ENCODE measurements at regions not wholly inside any gene's neighbourhood (a gene's known extent, or its start where the extent isn't known, plus 50 kb on each side); places are given as distances from the start of the nearest gene placed in this dataset.

DNA sequence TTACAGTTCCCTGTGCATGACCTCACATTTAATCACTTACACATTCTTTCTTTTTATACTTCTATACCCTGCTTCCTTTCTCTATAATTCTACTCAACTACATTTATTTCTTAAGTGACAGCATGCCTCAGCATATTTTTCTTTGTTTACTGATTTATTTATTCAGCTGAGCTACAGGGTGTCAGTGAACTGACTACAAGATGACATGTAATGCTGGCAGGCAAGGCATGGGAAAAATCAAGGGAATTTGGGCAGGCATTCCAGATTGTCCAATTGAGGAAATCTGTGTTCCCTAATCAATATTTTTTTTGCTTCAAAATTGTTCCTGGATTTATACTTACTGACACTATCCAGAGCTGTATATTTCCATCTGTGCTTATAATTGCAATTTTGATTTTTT is 875.5 kb downstream of the C4orf33 start:
- DNase-seq (ENCODE audit: insufficient read length, low spot score, missing footprints), result no peak
- Histone ChIP-seq H3K9me3 (ENCODE audit: low read depth, low read length) (no peaks in the 10 kb centered on the region), H4K20me1 (ENCODE audit: insufficient read depth, low read length) (no peaks in the 10 kb centered on the region)

DNA sequence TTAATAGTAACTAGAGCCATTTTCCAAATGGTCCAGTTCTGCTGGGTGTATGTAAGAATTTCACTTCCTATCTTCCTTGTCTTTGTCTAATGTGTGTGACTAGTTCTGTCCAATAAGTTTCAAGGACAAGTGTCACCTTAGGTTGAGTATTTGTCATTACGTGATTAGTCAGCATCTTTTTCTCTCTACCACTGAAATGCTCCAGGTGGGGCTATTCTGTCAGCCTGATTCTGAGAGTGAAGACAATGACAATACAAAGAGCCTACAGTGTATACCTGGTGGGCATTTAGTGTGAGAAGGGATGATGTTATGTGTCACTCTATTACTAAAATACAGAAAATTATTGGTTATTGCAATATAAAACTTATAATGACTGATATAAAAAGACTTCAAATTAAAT is 876.3 kb downstream of the C4orf33 start:
- DNase-seq (ENCODE audit: insufficient read length, low spot score, missing footprints), result no peak
- Histone ChIP-seq H4K20me1 (ENCODE audit: insufficient read depth, low read length) (no peaks in the 10 kb centered on the region), H3K36me3 (ENCODE audit: insufficient read depth, low read length) (no peaks in the 10 kb centered on the region), H3K27me3 (ENCODE audit: insufficient read depth, low read length) (no peaks in the 10 kb centered on the region), H3K79me2 (ENCODE audit: insufficient read depth, low read length) (no peaks in the 10 kb centered on the region), H3K27ac (ENCODE audit: low read depth, low read length) (no peak overlapping the region), H3K4me2 (ENCODE audit: insufficient read depth, low read length) (no peak overlapping the region), H3K4me1 (ENCODE audit: insufficient read depth, low read length) (no peaks in the 10 kb centered on the region), H2AFZ (ENCODE audit: low read length) (no peak overlapping the region), H3K4me3 (ENCODE audit: insufficient read depth, low read length) (no peak overlapping the region), H3K9me3 (ENCODE audit: low read depth, low read length) (no peaks in the 10 kb centered on the region)
- TF ChIP-seq, protein P1, sequence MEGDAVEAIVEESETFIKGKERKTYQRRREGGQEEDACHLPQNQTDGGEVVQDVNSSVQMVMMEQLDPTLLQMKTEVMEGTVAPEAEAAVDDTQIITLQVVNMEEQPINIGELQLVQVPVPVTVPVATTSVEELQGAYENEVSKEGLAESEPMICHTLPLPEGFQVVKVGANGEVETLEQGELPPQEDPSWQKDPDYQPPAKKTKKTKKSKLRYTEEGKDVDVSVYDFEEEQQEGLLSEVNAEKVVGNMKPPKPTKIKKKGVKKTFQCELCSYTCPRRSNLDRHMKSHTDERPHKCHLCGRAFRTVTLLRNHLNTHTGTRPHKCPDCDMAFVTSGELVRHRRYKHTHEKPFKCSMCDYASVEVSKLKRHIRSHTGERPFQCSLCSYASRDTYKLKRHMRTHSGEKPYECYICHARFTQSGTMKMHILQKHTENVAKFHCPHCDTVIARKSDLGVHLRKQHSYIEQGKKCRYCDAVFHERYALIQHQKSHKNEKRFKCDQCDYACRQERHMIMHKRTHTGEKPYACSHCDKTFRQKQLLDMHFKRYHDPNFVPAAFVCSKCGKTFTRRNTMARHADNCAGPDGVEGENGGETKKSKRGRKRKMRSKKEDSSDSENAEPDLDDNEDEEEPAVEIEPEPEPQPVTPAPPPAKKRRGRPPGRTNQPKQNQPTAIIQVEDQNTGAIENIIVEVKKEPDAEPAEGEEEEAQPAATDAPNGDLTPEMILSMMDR (IDR thresholded peaks at IDR 0.05; ENCODE audit: extremely low read depth, low read depth, low read length), result no peak

More for the DNA sequence above, 875.5 kb downstream of the C4orf33 start:
- Histone ChIP-seq H3K27me3 (ENCODE audit: insufficient read depth, low read length) (no peaks in the 10 kb centered on the region), H3K27ac (ENCODE audit: low read depth, low read length) (no peak overlapping the region), H2AFZ (ENCODE audit: low read length) (no peak overlapping the region), H3K36me3 (ENCODE audit: insufficient read depth, low read length) (no peaks in the 10 kb centered on the region), H3K79me2 (ENCODE audit: insufficient read depth, low read length) (no peaks in the 10 kb centered on the region), H3K4me3 (ENCODE audit: insufficient read depth, low read length) (no peak overlapping the region), H3K4me1 (ENCODE audit: insufficient read depth, low read length) (no peaks in the 10 kb centered on the region), H3K4me2 (ENCODE audit: insufficient read depth, low read length) (no peak overlapping the region)
- TF ChIP-seq, protein P1 (IDR thresholded peaks at IDR 0.05; ENCODE audit: extremely low read depth, low read depth, low read length), result no peak

DNA sequence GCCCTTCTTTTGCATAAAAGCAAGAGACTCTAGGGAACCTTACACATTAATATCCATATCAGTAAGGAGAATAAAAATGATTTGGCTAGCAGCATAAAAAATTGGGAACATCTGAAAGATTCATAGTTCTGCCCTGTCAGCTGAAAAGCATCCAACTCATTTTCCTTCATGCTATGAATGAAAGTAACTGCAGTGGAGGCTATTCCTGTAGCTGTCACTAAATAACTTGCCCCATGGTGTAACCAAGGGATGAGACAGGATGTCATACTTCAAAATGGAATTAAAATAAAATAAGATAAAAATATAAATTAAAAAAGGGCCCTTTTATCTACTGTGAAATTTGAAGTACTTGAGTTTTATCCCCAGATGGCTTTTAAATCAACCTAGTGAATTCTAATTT is 878.8 kb downstream of the C4orf33 start:
- Histone ChIP-seq H3K9me3 (ENCODE audit: low read depth, low read length) (no peaks in the 10 kb centered on the region), H3K27ac (ENCODE audit: low read depth, low read length) (no peak overlapping the region), H4K20me1 (ENCODE audit: insufficient read depth, low read length) (no peaks in the 10 kb centered on the region), H3K4me1 (ENCODE audit: insufficient read depth, low read length) (no peaks in the 10 kb centered on the region), H3K79me2 (ENCODE audit: insufficient read depth, low read length) (no peaks in the 10 kb centered on the region), H3K4me2 (ENCODE audit: insufficient read depth, low read length) (no peak overlapping the region), H3K4me3 (ENCODE audit: insufficient read depth, low read length) (no peak overlapping the region), H2AFZ (ENCODE audit: low read length) (no peak overlapping the region), H3K27me3 (ENCODE audit: insufficient read depth, low read length) (no peaks in the 10 kb centered on the region), H3K36me3 (ENCODE audit: insufficient read depth, low read length) (no peaks in the 10 kb centered on the region)
- no peak for DNase-seq (ENCODE audit: insufficient read length, low spot score, missing footprints)
- TF ChIP-seq, protein P1 (IDR thresholded peaks at IDR 0.05; ENCODE audit: extremely low read depth, low read depth, low read length), result no peak

DNA sequence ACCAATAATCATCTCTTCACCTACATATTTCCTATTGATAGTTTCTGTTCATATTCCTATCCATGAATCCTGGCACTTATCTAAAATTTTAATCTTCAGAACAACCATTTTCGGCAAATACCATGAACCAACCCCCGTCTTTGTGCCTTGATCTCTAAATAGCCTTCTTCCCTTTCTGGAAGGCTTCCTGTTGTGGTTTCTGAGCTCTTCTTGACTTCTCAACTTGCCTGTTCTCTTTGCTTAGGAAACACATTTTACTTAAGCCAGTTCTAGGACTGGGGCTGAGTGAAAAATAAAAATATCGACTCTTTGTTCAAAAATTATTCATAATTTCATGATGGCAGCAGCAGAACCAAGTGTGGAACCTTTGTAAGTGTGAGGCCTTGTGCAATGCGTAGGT is 882.4 kb downstream of the C4orf33 start:
- Histone ChIP-seq H2AFZ (ENCODE audit: low read length) (no peak overlapping the region), H3K79me2 (ENCODE audit: insufficient read depth, low read length) (no peaks in the 10 kb centered on the region), H3K4me1 (ENCODE audit: insufficient read depth, low read length) (no peaks in the 10 kb centered on the region), H3K9me3 (ENCODE audit: low read depth, low read length) (no peaks in the 10 kb centered on the region), H3K4me3 (ENCODE audit: insufficient read depth, low read length) (no peak overlapping the region), H3K36me3 (ENCODE audit: insufficient read depth, low read length) (no peaks in the 10 kb centered on the region), H3K4me2 (ENCODE audit: insufficient read depth, low read length) (no peak overlapping the region), H4K20me1 (ENCODE audit: insufficient read depth, low read length) (no peaks in the 10 kb centered on the region), H3K27ac (ENCODE audit: low read depth, low read length) (no peak overlapping the region), H3K27me3 (ENCODE audit: insufficient read depth, low read length) (no peaks in the 10 kb centered on the region)
- TF ChIP-seq, protein P1 (IDR thresholded peaks at IDR 0.05; ENCODE audit: extremely low read depth, low read depth, low read length), result no peak
- no peak for DNase-seq (ENCODE audit: insufficient read length, low spot score, missing footprints)
